WTC11 (cell line): ENCODE measurements at regions not wholly inside any gene's neighbourhood (a gene's known extent, or its start where the extent isn't known, plus 50 kb on each side); places are given as distances from the start of the nearest gene placed in this dataset.

Experiments
- ATAC-seq: fragments of 200-7000 bp; cut with Tn5 transposase; 2 replicates; pipeline ENCODE4 v1.10.0; 2021; ENCODE audit warnings: mild to moderate bottlenecking, moderate library complexity
- CTCF ChIA-PET: fragments of 300-600 bp; sonication (Branson Sonifier 250); formaldehyde crosslinking; loops from one replicate; lab custom pipeline; 2021; ENCODE audit warnings: antibody characterized with exemption; lab: Charles Lee
- POLR2A ChIA-PET: fragments of 350-600 bp; sonication (Branson Sonifier 250); formaldehyde crosslinking; loops from one replicate; lab custom pipeline; 2021; ENCODE audit warnings: antibody characterized with exemption; lab: Charles Lee
- DNase-seq: peaks from one replicate; pipeline ENCODE4 v3.0.0; 2021; ENCODE audit warnings: low spot score
- H3K27ac Mint-ChIP-seq: 2 replicates; pipeline ENCODE4 v1.8.0; 2021; ENCODE audit warnings: mixed read lengths
- H3K27me3 Mint-ChIP-seq: 2 replicates; pipeline ENCODE4 v1.8.0; 2021; ENCODE audit warnings: low read depth, mild to moderate bottlenecking, moderate library complexity, mixed read lengths
- H3K36me3 Mint-ChIP-seq: 2 replicates; pipeline ENCODE4 v1.8.0; 2021; ENCODE audit warnings: mixed read lengths
- H3K4me1 Mint-ChIP-seq: 2 replicates; pipeline ENCODE4 v1.8.0; 2022; ENCODE audit warnings: mixed read lengths
- H3K4me3 Mint-ChIP-seq: 2 replicates; pipeline ENCODE4 v1.8.0; 2021; ENCODE audit warnings: mild to moderate bottlenecking, moderate library complexity, mixed read lengths
- H3K9me3 Mint-ChIP-seq: 2 replicates; pipeline ENCODE4 v1.8.0; 2021; ENCODE audit warnings: mixed read lengths
- CREM ChIP-seq: sonication (generic); formaldehyde crosslinking; IDR thresholded peaks from 2 replicates; pipeline ENCODE4 v1.8.1; 2022; ENCODE audit warnings: mild to moderate bottlenecking, missing genetic modification reagents, moderate library complexity
- FOXJ3 ChIP-seq: sonication (generic); formaldehyde crosslinking; IDR thresholded peaks from 2 replicates; pipeline ENCODE4 v1.9.0; 2021; ENCODE audit warnings: missing genetic modification reagents, mild to moderate bottlenecking, borderline replicate concordance
- IRF2 ChIP-seq: sonication (generic); formaldehyde crosslinking; IDR thresholded peaks from 2 replicates; pipeline ENCODE4 v1.8.0; 2022; ENCODE audit warnings: low read depth, missing genetic modification reagents, borderline replicate concordance
- MYBL2 ChIP-seq: sonication (generic); formaldehyde crosslinking; IDR thresholded peaks from 2 replicates; pipeline ENCODE4 v1.8.1; 2023; ENCODE audit warnings: mild to moderate bottlenecking, moderate library complexity, missing genetic modification reagents
- PRDM15 ChIP-seq: sonication (generic); formaldehyde crosslinking; IDR thresholded peaks from 2 replicates; pipeline ENCODE4 v1.8.0; 2022; ENCODE audit warnings: missing genetic modification reagents
- USF1 ChIP-seq: sonication (generic); formaldehyde crosslinking; IDR thresholded peaks from 2 replicates; pipeline ENCODE4 v1.8.0; 2022; ENCODE audit warnings: mild to moderate bottlenecking, missing genetic modification reagents
- ZNF138 ChIP-seq: sonication (generic); formaldehyde crosslinking; conservative IDR thresholded peaks from 2 replicates; pipeline ENCODE4 v1.8.1; 2022; ENCODE audit warnings: mild to moderate bottlenecking, moderate library complexity, missing genetic modification reagents
- ZNF219 ChIP-seq: sonication (generic); formaldehyde crosslinking; IDR thresholded peaks from 2 replicates; pipeline ENCODE4 v1.8.0; 2023; ENCODE audit warnings: missing genetic modification reagents, mild to moderate bottlenecking, borderline replicate concordance
- ZNF396 ChIP-seq: fragments of 250-450 bp; sonication (Bioruptor Pico); IDR thresholded peaks from 2 replicates; pipeline ENCODE4 v1.8.0; 2021; ENCODE audit warnings: mild to moderate bottlenecking, moderate library complexity, borderline replicate concordance
- ZNF423 ChIP-seq: fragments of 250-450 bp; sonication (Bioruptor Pico); IDR thresholded peaks from 2 replicates; pipeline ENCODE4 v2.1.2; 2022; ENCODE audit warnings: mild to moderate bottlenecking, moderate library complexity
- TF ChIP-seq, protein P1 (sequence below): sonication (generic); formaldehyde crosslinking; IDR thresholded peaks from 2 replicates; pipeline ENCODE4 v1.8.1; 2023; ENCODE audit warnings: mild to moderate bottlenecking, missing genetic modification reagents
- TF ChIP-seq, protein P2 (sequence below): sonication (generic); formaldehyde crosslinking; IDR thresholded peaks from 2 replicates; pipeline ENCODE4 v1.8.1; 2022; ENCODE audit warnings: mild to moderate bottlenecking, missing genetic modification reagents, moderate library complexity, borderline replicate concordance
- TF ChIP-seq, protein P3 (sequence below): fragments of 250-450 bp; sonication (Bioruptor Pico); IDR thresholded peaks from 2 replicates; pipeline ENCODE4 v1.9.0; 2021; ENCODE audit warnings: mild to moderate bottlenecking, borderline replicate concordance
- TF ChIP-seq, protein P4 (sequence below): fragments of 250-450 bp; sonication (Bioruptor Pico); conservative IDR thresholded peaks from 2 replicates; pipeline ENCODE4 v1.9.0; 2021; ENCODE audit warnings: mild to moderate bottlenecking
- TF ChIP-seq, protein P5 (sequence below): sonication (generic); formaldehyde crosslinking; IDR thresholded peaks from 2 replicates; pipeline ENCODE4 v1.8.1; 2023; ENCODE audit warnings: mild to moderate bottlenecking, missing genetic modification reagents, moderate library complexity

DNA sequence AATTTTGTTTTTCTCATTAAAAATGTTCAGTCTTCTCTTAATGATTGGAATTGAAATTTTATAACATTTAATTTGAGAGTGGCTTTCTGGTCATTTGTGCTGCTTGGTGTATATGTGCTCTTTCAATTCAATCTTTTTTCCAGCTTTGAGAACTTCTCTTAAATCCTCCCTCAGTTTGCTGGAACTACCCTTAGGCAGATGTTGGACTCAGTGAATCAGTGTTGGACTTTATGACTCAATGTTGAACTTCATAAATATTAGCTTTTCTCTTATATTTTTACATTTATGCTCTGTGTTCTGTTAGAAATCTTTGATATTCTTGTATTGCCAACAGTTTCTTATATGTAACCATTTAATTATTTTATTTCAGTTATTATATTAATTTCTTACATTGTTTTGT lies 935.5 kb upstream of the FBXO33 start:
- DNase-seq, result no peak
- POLR2A ChIA-PET, result no interaction called here
- no peak for TF ChIP-seq ZNF423
- TF ChIP-seq ZNF138 (CRISPR knock-in tag), result no peak
- TF ChIP-seq, protein P1, sequence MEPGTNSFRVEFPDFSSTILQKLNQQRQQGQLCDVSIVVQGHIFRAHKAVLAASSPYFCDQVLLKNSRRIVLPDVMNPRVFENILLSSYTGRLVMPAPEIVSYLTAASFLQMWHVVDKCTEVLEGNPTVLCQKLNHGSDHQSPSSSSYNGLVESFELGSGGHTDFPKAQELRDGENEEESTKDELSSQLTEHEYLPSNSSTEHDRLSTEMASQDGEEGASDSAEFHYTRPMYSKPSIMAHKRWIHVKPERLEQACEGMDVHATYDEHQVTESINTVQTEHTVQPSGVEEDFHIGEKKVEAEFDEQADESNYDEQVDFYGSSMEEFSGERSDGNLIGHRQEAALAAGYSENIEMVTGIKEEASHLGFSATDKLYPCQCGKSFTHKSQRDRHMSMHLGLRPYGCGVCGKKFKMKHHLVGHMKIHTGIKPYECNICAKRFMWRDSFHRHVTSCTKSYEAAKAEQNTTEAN (CRISPR knock-in tag), result no peak
- no peak for TF ChIP-seq FOXJ3
- no peak for TF ChIP-seq IRF2 (CRISPR knock-in tag)
- TF ChIP-seq, protein P2, sequence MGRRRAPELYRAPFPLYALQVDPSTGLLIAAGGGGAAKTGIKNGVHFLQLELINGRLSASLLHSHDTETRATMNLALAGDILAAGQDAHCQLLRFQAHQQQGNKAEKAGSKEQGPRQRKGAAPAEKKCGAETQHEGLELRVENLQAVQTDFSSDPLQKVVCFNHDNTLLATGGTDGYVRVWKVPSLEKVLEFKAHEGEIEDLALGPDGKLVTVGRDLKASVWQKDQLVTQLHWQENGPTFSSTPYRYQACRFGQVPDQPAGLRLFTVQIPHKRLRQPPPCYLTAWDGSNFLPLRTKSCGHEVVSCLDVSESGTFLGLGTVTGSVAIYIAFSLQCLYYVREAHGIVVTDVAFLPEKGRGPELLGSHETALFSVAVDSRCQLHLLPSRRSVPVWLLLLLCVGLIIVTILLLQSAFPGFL, result no peak
- no peak for TF ChIP-seq ZNF219 (CRISPR knock-in tag)
- TF ChIP-seq PRDM15, result no peak
- no peak for TF ChIP-seq USF1
- no peak for TF ChIP-seq CREM
- no peak for TF ChIP-seq ZNF396 (CRISPR knock-in tag)
- TF ChIP-seq, protein P3, sequence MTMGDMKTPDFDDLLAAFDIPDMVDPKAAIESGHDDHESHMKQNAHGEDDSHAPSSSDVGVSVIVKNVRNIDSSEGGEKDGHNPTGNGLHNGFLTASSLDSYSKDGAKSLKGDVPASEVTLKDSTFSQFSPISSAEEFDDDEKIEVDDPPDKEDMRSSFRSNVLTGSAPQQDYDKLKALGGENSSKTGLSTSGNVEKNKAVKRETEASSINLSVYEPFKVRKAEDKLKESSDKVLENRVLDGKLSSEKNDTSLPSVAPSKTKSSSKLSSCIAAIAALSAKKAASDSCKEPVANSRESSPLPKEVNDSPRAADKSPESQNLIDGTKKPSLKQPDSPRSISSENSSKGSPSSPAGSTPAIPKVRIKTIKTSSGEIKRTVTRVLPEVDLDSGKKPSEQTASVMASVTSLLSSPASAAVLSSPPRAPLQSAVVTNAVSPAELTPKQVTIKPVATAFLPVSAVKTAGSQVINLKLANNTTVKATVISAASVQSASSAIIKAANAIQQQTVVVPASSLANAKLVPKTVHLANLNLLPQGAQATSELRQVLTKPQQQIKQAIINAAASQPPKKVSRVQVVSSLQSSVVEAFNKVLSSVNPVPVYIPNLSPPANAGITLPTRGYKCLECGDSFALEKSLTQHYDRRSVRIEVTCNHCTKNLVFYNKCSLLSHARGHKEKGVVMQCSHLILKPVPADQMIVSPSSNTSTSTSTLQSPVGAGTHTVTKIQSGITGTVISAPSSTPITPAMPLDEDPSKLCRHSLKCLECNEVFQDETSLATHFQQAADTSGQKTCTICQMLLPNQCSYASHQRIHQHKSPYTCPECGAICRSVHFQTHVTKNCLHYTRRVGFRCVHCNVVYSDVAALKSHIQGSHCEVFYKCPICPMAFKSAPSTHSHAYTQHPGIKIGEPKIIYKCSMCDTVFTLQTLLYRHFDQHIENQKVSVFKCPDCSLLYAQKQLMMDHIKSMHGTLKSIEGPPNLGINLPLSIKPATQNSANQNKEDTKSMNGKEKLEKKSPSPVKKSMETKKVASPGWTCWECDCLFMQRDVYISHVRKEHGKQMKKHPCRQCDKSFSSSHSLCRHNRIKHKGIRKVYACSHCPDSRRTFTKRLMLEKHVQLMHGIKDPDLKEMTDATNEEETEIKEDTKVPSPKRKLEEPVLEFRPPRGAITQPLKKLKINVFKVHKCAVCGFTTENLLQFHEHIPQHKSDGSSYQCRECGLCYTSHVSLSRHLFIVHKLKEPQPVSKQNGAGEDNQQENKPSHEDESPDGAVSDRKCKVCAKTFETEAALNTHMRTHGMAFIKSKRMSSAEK, result no peak
- TF ChIP-seq MYBL2 (CRISPR knock-in tag), result no peak
- TF ChIP-seq, protein P4, sequence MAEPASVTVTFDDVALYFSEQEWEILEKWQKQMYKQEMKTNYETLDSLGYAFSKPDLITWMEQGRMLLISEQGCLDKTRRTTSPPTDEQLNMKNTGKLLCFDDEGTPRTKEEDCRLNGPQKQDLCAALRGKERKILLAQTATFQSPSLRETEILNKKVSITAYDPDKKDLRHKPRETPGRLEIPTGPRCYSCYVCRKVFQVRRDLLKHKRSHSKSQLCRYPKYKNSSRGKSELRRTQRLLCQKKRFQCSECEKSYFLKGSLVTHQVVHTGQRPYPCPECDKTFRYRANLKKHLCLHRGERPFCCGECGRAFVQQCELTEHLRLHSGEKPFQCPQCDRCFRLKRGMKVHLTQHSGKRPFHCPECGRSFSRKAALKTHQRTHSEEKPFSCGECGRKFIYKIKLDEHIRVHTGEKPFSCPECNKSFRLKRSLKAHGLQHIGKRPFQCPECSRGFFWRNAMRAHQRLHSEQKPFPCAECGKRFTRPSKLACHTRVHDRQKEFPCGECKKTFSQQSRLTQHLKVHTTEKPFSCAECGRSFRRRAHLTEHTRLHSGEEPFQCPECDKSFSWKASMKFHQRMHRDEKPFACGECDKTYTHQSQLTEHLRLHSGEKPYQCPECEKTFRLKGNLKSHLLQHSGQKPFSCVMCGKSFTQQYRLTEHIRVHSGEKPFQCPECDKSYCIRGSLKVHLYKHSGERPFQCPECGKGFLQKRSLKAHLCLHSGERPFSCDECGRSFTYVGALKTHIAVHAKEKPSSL, result no peak
- TF ChIP-seq, protein P5, sequence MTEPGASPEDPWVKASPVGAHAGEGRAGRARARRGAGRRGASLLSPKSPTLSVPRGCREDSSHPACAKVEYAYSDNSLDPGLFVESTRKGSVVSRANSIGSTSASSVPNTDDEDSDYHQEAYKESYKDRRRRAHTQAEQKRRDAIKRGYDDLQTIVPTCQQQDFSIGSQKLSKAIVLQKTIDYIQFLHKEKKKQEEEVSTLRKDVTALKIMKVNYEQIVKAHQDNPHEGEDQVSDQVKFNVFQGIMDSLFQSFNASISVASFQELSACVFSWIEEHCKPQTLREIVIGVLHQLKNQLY, result no peak
- TF ChIP-seq, all 79 proteins: peak for 0
- no peak overlapping the region for H3K27ac Mint-ChIP-seq
- no peaks in the 10 kb centered on the region for H3K36me3 Mint-ChIP-seq
- no peaks in the 10 kb centered on the region for H3K27me3 Mint-ChIP-seq
- CTCF ChIA-PET, result no interaction called here
- no peak overlapping the region for H3K4me3 Mint-ChIP-seq
- no peak for ATAC-seq
- no peaks in the 10 kb centered on the region for H3K9me3 Mint-ChIP-seq
- H3K4me1 Mint-ChIP-seq, result peaks cover 22% of the 10 kb centered on the region
